Neural progenitor cell (in vitro differentiated cells): ENCODE measurements at regions not wholly inside any gene's neighbourhood (a gene's known extent, or its start where the extent isn't known, plus 50 kb on each side); places are given as distances from the start of the nearest gene placed in this dataset.

Experiments used
- DNase-seq: peaks from one replicate; pipeline ENCODE4 v3.0.0-alpha.2; 2016; ENCODE audit warnings: low spot score
- H2AFZ ChIP-seq: fragments of 200-600 bp; sonication (generic); replicated peaks from 2 replicates; pipeline ENCODE4 v1.6.1; 2016; ENCODE audit warnings: antibody characterized with exemption
- H3F3A ChIP-seq: fragments of 200-600 bp; sonication (generic); 2 replicates; pipeline ENCODE4 v1.6.1; 2016; ENCODE audit warnings: antibody characterized with exemption, low read depth
- H3K27ac ChIP-seq: fragments of 200-600 bp; sonication (generic); 2 replicates; pipeline ENCODE4 v1.5.1; 2016; ENCODE audit warnings: mild to moderate bottlenecking
- H3K27me3 ChIP-seq: fragments of 200-600 bp; sonication (generic); 2 replicates; pipeline ENCODE4 v1.6.1; 2016; ENCODE audit warnings: mild to moderate bottlenecking, moderate library complexity
- H3K36me3 ChIP-seq: fragments of 200-600 bp; sonication (generic); 2 replicates; pipeline ENCODE4 v1.5.1; 2016
- H3K4me1 ChIP-seq: fragments of 200-600 bp; sonication (generic); 2 replicates; pipeline ENCODE4 v1.6.1; 2016; ENCODE audit warnings: mixed run types
- H3K4me2 ChIP-seq: fragments of 200-600 bp; sonication (generic); 2 replicates; pipeline ENCODE4 v1.6.1; 2016
- H3K4me3 ChIP-seq: fragments of 200-600 bp; sonication (generic); 2 replicates; pipeline ENCODE4 v1.5.1; 2016
- H3K79me2 ChIP-seq: fragments of 200-600 bp; sonication (generic); 2 replicates; pipeline ENCODE4 v1.6.1; 2016; ENCODE audit warnings: low read depth
- H3K9ac ChIP-seq: fragments of 200-600 bp; sonication (generic); 2 replicates; pipeline ENCODE4 v1.6.1; 2016
- H3K9me3 ChIP-seq: fragments of 200-600 bp; sonication (generic); 2 replicates; pipeline ENCODE4 v1.5.1; 2016; ENCODE audit warnings: low read depth
- H4K20me1 ChIP-seq: fragments of 200-600 bp; sonication (generic); 2 replicates; pipeline ENCODE4 v1.6.1; 2016; ENCODE audit warnings: low read depth
- H3K27ac Mint-ChIP-seq: 3 replicates; pipeline ENCODE4 v1.8.0; 2021; ENCODE audit warnings: mixed read lengths
- H3K27me3 Mint-ChIP-seq: 2 replicates; pipeline ENCODE4 v1.8.0; 2022; ENCODE audit warnings: low read depth, mild to moderate bottlenecking, inconsistent platforms, moderate library complexity, mixed read lengths; ENCODE audit not compliant: insufficient read depth
- H3K36me3 Mint-ChIP-seq: 3 replicates; pipeline ENCODE4 v1.8.0; 2021; ENCODE audit warnings: mixed read lengths
- H3K4me1 Mint-ChIP-seq: 3 replicates; pipeline ENCODE4 v1.8.0; 2021; ENCODE audit warnings: mixed read lengths
- H3K4me3 Mint-ChIP-seq: 3 replicates; pipeline ENCODE4 v1.8.0; 2021; ENCODE audit warnings: mild to moderate bottlenecking, moderate library complexity, mixed read lengths
- H3K9me3 Mint-ChIP-seq: 3 replicates; pipeline ENCODE4 v1.8.0; 2020; ENCODE audit warnings: mixed read lengths
- EZH2 ChIP-seq: fragments of 200-600 bp; sonication (generic); IDR thresholded peaks from 2 replicates; pipeline ENCODE4 v1.6.1; 2017; ENCODE audit warnings: antibody characterized with exemption, mild to moderate bottlenecking, moderate library complexity
- EZH2phosphoT487 ChIP-seq: fragments of 200-600 bp; sonication (generic); IDR thresholded peaks from 2 replicates; pipeline ENCODE4 v1.6.1; 2017; ENCODE audit warnings: antibody characterized with exemption
- TF ChIP-seq, protein P1 (sequence below): fragments of 200-600 bp; sonication (generic); IDR thresholded peaks from 2 replicates; pipeline ENCODE4 v1.5.1; 2017; ENCODE audit warnings: antibody characterized with exemption, mild to moderate bottlenecking

GRCh38 chr2:147108548-147108947, 736.3 kb upstream of the ACVR2A start:
- Mint-ChIP-seq H3K27ac (no peak overlapping the region), H3K4me3 (no peak overlapping the region), H3K36me3 (no peaks in the 10 kb centered on the region)

GRCh38 chr2:147101941-147102790, 742.7 kb upstream of the ACVR2A start:
- no peak overlapping the region for H3K4me3 ChIP-seq
- H4K20me1 ChIP-seq: no peaks in the 10 kb centered on the region
- no peak overlapping the region for H2AFZ ChIP-seq
- H3K9me3 ChIP-seq: no peaks in the 10 kb centered on the region
- no peaks in the 10 kb centered on the region for H3F3A ChIP-seq
- no peaks in the 10 kb centered on the region for H3K9me3 Mint-ChIP-seq
- no peak overlapping the region for H3K9ac ChIP-seq
- no peaks in the 10 kb centered on the region for H3K27me3 Mint-ChIP-seq
- no peaks in the 10 kb centered on the region for H3K27me3 ChIP-seq
- H3K79me2 ChIP-seq: no peaks in the 10 kb centered on the region
- H3K27ac ChIP-seq: no peak overlapping the region
- H3K36me3 Mint-ChIP-seq: no peaks in the 10 kb centered on the region
- no peak for DNase-seq
- no peaks in the 10 kb centered on the region for H3K4me1 Mint-ChIP-seq
- no peak for TF ChIP-seq EZH2phosphoT487
- H3K4me3 Mint-ChIP-seq: no peak overlapping the region
- H3K36me3 ChIP-seq: no peaks in the 10 kb centered on the region
- no peak overlapping the region for H3K27ac Mint-ChIP-seq
- H3K4me1 ChIP-seq: no peaks in the 10 kb centered on the region
- no peak overlapping the region for H3K4me2 ChIP-seq

More at GRCh38 chr2:147108548-147108947, 736.3 kb upstream of the ACVR2A start:
- H3K27me3 ChIP-seq: no peaks in the 10 kb centered on the region
- no peak overlapping the region for H3K4me3 ChIP-seq
- no peaks in the 10 kb centered on the region for H3K79me2 ChIP-seq
- no peak for DNase-seq
- Mint-ChIP-seq H3K9me3 (no peaks in the 10 kb centered on the region), H3K27me3 (no peaks in the 10 kb centered on the region), H3K4me1 (peaks cover 31% of the 10 kb centered on the region)
- H3F3A ChIP-seq: peaks cover 9% of the 10 kb centered on the region
- H2AFZ ChIP-seq: no peak overlapping the region
- H3K9ac ChIP-seq: no peak overlapping the region
- H3K27ac ChIP-seq: no peak overlapping the region
- no peaks in the 10 kb centered on the region for H3K36me3 ChIP-seq
- no peaks in the 10 kb centered on the region for H4K20me1 ChIP-seq
- no peak overlapping the region for H3K4me2 ChIP-seq
- H3K9me3 ChIP-seq: no peaks in the 10 kb centered on the region
- TF ChIP-seq, protein P1, sequence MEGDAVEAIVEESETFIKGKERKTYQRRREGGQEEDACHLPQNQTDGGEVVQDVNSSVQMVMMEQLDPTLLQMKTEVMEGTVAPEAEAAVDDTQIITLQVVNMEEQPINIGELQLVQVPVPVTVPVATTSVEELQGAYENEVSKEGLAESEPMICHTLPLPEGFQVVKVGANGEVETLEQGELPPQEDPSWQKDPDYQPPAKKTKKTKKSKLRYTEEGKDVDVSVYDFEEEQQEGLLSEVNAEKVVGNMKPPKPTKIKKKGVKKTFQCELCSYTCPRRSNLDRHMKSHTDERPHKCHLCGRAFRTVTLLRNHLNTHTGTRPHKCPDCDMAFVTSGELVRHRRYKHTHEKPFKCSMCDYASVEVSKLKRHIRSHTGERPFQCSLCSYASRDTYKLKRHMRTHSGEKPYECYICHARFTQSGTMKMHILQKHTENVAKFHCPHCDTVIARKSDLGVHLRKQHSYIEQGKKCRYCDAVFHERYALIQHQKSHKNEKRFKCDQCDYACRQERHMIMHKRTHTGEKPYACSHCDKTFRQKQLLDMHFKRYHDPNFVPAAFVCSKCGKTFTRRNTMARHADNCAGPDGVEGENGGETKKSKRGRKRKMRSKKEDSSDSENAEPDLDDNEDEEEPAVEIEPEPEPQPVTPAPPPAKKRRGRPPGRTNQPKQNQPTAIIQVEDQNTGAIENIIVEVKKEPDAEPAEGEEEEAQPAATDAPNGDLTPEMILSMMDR: no peak
- TF ChIP-seq EZH2phosphoT487 (no peak), EZH2 (no peak)
- H3K4me1 ChIP-seq: peaks cover 18% of the 10 kb centered on the region

DNA sequence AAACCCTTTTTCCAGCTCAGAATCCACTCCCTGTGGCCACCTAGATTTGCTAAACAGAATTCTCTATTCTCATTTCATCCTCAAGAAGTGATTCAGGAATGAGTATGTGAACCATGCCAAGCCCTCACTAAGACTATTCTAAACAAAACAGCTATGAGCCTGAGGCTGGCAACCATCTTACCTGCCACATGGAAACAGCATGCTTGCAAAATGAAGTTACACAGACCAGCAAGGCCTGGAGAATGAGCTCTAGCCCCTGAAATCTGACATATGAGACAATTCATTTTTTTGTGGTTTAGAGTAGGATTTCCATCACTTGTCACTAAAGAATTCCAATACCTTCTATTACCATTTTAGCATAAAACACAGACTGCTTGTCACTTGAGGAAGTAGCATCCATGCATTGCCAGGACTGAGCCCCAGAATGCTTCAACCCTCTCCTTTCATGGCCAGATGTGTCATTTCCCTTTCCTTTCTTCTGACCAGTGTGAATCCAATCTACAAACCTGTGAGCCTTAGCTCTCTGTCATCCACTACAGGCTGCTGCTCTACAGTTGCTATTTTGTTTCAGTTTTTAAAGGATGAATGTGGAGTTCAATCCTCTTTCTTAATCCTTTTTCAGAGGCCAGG, 744.3 kb upstream of the ACVR2A start:
- no peaks in the 10 kb centered on the region for H3K27me3 ChIP-seq
- Mint-ChIP-seq H3K27me3 (no peaks in the 10 kb centered on the region), H3K9me3 (no peaks in the 10 kb centered on the region), H3K4me3 (no peak overlapping the region), H3K36me3 (no peaks in the 10 kb centered on the region), H3K27ac (no peak overlapping the region), H3K4me1 (no peaks in the 10 kb centered on the region)
- H3K79me2 ChIP-seq: no peaks in the 10 kb centered on the region
- TF ChIP-seq EZH2phosphoT487 (no peak), EZH2 (no peak)
- TF ChIP-seq, protein P1: no peak
- H2AFZ ChIP-seq: no peak overlapping the region
- H3K27ac ChIP-seq: no peak overlapping the region
- no peaks in the 10 kb centered on the region for H4K20me1 ChIP-seq
- no peaks in the 10 kb centered on the region for H3K4me1 ChIP-seq
- H3K4me3 ChIP-seq: no peak overlapping the region
- no peaks in the 10 kb centered on the region for H3F3A ChIP-seq
- H3K4me2 ChIP-seq: no peak overlapping the region
- H3K9me3 ChIP-seq: no peaks in the 10 kb centered on the region
- DNase-seq: no peak
- H3K9ac ChIP-seq: no peak overlapping the region
- no peaks in the 10 kb centered on the region for H3K36me3 ChIP-seq

DNA sequence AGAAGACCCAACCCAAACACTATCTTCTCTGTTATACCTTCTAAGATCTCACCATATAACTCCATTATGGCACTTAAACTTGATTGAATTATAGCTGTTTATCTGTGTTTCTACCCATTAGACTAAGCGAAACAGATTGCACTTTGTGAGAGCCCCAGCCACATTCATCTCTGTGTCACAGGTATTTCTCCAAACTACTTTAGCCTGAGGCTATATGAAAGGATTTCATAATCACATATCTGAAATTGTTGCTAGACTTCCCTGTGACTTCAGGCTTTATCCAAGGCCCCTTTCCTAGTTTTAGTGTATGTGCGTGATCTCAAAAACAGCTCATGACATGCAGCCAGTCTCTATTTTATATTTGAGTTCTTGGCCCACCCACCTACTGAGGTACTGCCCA, 745.0 kb upstream of the ACVR2A start:
- H3K4me3 Mint-ChIP-seq: no peak overlapping the region
- no peak overlapping the region for H3K4me2 ChIP-seq

More for the DNA sequence above, 745.0 kb upstream of the ACVR2A start:
- Histone ChIP-seq H3K27me3 (no peaks in the 10 kb centered on the region), H2AFZ (no peak overlapping the region), H4K20me1 (no peaks in the 10 kb centered on the region), H3K27ac (no peak overlapping the region), H3K4me3 (no peak overlapping the region), H3K9me3 (no peaks in the 10 kb centered on the region), H3K79me2 (no peaks in the 10 kb centered on the region), H3K4me1 (no peaks in the 10 kb centered on the region), H3K9ac (no peak overlapping the region), H3K36me3 (no peaks in the 10 kb centered on the region), H3F3A (no peaks in the 10 kb centered on the region)
- Mint-ChIP-seq H3K4me1 (no peaks in the 10 kb centered on the region), H3K9me3 (peaks cover under 1% of the 10 kb centered on the region), H3K27ac (no peak overlapping the region), H3K27me3 (no peaks in the 10 kb centered on the region), H3K36me3 (no peaks in the 10 kb centered on the region)
- no peak for DNase-seq
- TF ChIP-seq EZH2 (no peak), EZH2phosphoT487 (no peak)
- TF ChIP-seq, protein P1: no peak
